HG03575 (cell line): ENCODE measurements at regions not wholly inside any gene's neighbourhood (a gene's known extent, or its start where the extent isn't known, plus 50 kb on each side); places are given as distances from the start of the nearest gene placed in this dataset.

Source experiments
- ATAC-seq: cut with Tn5 transposase; IDR thresholded peaks from one replicate; pipeline ENCODE4 v1.9.1; 2021; ENCODE audit not compliant: unreplicated experiment, insufficient number of reproducible peaks, low FRiP score; ENCODE audit errors: extremely low read depth

GRCh38 chr4:84441758-84442377 is 57.2 kb downstream of the NKX6-1 start:
- ATAC-seq: no peak

DNA sequence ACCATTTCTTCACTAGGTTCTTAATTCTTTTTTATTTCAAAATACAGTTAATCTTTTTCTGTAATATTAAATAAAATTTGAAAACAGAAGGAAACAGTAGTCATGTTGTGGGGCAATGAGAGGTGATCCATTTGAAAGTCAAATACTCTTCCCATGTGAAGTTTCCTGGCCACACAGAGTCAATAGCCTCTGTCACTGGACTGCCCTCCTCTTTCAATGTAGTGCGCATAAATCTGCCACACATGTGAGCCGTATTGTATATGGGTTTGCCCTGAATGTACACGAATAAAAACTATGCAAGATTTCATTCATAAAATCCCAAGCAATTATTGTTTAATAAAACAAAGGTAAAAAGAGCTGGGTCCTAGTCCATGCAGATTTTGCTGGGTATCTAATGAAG is 59.1 kb downstream of the NKX6-1 start:
- ATAC-seq: no peak

- ATAC-seq: no peak
Measured at GRCh38 chr4:84436812-84437211, 62.3 kb downstream of the NKX6-1 start.

GRCh38 chr4:84434344-84434743 is 64.7 kb downstream of the NKX6-1 start:
- no peak for ATAC-seq

DNA sequence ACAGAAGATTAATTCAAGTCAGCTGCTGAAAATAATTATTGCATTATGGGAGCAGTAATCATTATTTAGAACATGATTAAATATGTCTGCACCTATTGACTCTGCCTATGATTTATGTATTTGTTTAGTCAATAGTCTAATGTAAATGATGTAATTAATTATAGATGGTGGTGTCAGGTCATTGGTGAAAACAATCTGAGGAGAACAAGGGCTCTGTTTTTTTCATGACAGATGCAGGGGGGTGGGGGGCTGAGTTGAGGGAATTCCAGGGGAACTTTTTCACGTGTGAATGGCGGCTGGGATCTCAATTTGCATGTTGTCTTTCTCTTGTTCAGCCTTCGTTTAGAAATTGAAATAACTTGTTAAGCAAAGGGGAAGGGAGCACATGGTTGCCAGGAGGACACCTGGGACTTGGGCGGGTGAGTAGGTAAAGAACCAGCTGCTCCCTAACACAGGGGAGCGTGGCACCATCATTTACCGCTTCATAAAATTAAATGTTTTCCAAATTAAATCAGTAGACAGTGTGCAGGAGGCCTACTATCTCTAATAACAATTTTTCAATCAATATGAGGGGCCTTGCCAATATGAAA is 65.4 kb downstream of the NKX6-1 start:
- no peak for ATAC-seq

DNA sequence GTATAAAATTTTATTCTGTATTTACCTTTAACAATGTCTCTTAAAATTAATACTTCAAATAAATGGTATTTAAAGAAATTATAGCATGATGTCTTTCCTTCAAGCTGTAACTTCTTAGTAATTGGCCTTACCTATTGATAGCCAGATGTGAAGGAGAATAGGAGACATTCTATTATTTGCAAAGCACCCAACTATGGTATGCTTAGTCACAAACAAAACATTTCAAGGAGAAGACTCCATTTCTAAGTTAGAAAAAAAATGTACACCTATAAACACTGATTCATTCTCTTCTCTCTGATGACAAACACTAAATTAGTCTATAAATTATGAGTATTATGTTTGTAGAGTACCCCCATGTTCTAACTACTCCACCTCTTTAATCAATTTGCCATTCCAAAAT is 66.4 kb downstream of the NKX6-1 start:
- no peak for ATAC-seq

GRCh38 chr4:84420608-84421007 is 78.5 kb downstream of the NKX6-1 start:
- no peak for ATAC-seq

GRCh38 chr4:84419201-84419600 is 79.9 kb downstream of the NKX6-1 start:
- no peak for ATAC-seq

DNA sequence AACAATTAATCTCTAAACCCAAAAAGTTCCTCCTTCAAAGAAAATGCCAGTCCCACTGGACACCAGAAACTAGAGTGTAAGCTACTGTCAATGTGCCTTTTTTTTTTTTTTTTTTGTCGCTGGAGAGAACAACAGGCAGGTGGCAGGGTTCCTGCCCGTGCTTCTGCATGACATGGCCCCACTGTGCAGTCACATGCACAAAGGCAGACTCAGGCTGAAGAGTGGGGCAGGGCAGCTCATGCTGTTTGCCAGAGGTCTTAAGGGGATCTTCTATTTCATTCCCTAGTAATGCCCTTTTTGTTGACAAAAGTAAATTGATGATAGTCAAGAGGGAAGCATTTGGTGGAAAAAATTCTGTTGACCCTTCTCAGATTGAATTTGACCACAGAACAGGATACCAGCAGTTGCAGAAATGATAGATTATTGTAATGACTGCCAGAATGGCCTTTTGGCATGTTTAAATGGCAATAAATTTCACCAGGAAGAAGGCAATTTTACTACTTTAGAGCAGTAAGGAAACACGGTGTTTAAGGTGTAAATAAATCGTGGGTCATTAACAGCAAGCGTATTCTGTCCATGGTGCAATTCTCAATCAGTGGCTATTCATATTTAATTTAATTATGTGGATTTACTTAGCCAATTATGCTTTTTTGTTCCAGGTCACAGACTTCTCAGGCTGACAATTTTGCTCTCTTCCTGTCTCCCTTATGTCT is 80.9 kb downstream of the NKX6-1 start:
- no peak for ATAC-seq

GRCh38 chr4:84413976-84414375 is 85.1 kb downstream of the NKX6-1 start:
- no peak for ATAC-seq

- ATAC-seq: no peak
Measured at GRCh38 chr4:84413480-84413879, 85.6 kb downstream of the NKX6-1 start.

DNA sequence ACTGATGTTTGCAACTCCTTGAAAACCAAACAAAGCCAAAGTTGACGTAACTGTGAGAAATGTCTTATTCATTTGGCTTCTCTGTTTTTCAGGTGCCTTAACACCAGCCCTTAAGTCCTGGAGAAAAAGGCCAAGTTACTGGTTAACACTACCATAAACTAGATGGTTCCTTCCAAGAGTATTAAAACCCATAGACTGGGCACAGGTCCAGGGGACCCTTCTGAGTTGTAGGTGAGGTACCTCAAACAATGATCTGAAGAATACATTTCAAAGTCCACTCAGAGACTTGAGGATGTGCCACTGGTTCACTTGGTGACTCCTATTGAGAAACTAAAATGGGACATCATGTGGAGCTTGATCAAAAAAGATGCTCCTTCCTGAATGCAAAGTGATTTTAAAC is 87.0 kb downstream of the NKX6-1 start:
- no peak for ATAC-seq

- ATAC-seq: no peak
Measured at GRCh38 chr4:84407554-84408407, 91.3 kb downstream of the NKX6-1 start.

DNA sequence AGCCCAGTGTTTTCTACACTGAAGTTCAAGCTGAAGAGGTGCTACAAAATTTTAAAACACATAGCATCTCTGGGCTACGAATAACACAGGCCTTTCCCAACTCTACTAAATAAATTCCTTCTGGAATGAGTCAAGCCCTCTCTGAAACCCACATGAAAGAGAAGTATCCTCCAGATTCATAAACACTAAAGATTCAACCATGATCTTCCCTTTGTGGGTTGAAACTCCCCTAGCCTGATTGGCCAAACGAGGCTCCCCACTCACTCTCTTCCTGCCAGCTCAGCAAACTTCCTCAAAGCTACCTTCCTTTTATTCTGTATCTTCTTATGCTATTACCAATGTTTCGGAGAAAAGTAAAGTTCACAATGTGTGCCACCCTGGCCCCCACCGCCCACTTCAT is 95.4 kb downstream of the NKX6-1 start:
- ATAC-seq: no peak

DNA sequence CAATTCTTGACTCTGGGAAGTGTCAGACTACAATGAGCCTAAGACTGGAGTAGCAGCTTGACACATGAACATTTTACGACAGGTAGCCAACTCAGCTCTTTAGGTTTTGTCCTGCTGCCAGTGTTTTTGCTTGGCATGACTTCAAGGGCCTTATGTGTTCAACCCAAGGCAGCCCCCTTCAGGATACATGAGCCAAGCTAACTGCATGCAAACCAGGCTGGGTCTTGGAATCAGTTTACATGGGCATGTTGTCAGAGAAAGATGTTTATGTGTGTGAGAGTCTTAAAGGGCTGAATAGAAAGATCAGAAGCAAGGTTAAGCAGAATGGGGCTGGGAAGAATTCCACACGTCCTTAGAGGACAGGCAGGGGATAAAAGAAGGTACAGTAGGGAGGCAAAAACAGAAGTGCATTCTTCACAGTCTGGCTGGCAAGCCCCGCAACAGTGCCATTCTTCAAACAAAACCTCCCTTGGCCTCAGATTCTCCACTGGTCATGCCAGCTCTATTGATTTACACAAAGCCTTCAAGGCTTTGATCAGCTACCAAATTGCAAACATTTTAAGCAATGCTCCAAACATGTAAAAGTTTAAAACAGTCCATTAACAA is 97.3 kb downstream of the NKX6-1 start:
- no peak for ATAC-seq

GRCh38 chr4:84394386-84394785 is 104.7 kb downstream of the NKX6-1 start:
- ATAC-seq: no peak

DNA sequence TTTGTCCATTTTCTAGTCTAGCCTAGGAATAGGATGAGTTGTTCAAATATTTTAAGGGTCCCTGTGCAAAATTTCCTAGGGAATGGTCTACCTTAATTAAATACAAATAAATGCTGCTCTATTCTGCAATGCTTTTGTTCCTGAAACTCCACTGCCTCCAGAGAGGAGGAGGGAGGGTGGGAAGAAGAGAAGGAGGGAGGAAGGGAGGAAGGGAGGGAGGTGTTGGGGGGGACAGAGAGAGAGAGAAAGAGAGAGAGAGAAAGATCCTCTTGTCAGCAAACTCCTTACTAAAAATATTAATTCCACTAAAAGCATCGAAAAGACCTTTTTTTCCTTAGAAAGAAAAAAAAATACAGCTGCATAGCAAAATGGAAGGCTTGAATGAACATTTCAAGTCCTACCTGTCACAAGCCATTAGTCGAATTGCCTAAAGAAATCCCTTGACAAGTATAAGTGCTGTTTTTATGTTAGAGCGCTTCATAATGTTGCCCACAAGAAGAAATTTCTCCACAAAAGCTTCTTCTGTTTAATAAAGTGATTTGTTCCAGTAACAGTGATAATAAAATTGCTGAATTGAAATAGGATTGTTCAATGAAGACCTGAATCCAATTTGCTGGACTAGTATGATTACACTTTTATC is 106.0 kb downstream of the NKX6-1 start:
- no peak for ATAC-seq

GRCh38 chr4:84389406-84389805 is 109.7 kb downstream of the NKX6-1 start:
- ATAC-seq: no peak

GRCh38 chr4:84385203-84385602 is 113.9 kb downstream of the NKX6-1 start:
- no peak for ATAC-seq
